MM.1S (cell line): ENCODE measurements at regions not wholly inside any gene's neighbourhood (a gene's known extent, or its start where the extent isn't known, plus 50 kb on each side); places are given as distances from the start of the nearest gene placed in this dataset.

Experiments
- CTCF ChIP-seq: fragments of 300-600 bp; sonication (generic); IDR thresholded peaks from 2 replicates; pipeline ENCODE4 v1.5.1; 2016; ENCODE audit warnings: antibody characterized with exemption, low read length, mixed read lengths
- EZH2 ChIP-seq: fragments of 300-600 bp; sonication (generic); optimal IDR thresholded peaks from 2 replicates; pipeline ENCODE3; 2017; ENCODE audit warnings: low read depth, mild to moderate bottlenecking, antibody characterized with exemption, low read length, mixed read lengths
- EZH2phosphoT487 ChIP-seq: fragments of 300-600 bp; sonication (generic); IDR thresholded peaks from 2 replicates; pipeline ENCODE4 v1.6.1; 2018; ENCODE audit warnings: antibody characterized with exemption, low read length

GRCh38 chr3:64460877-64461276 is 226.9 kb downstream of the ADAMTS9 start:
- TF ChIP-seq CTCF: no peak
- TF ChIP-seq EZH2phosphoT487: no peak
- TF ChIP-seq EZH2: no peak
